GM12872 (cell line): ENCODE measurements at regions not wholly inside any gene's neighbourhood (a gene's known extent, or its start where the extent isn't known, plus 50 kb on each side); places are given as distances from the start of the nearest gene placed in this dataset.

Experiments used
- CTCF ChIP-seq: IDR thresholded peaks from 3 replicates; pipeline ENCODE4 v1.5.1; 2011; ENCODE audit warnings: low read depth, mild to moderate bottlenecking, low read length, moderate library complexity; ENCODE audit not compliant: insufficient read depth

- no peak for TF ChIP-seq CTCF
Observed at GRCh38 chr6:15137086-15137485, 108.8 kb upstream of the JARID2 start.

GRCh38 chr6:15143086-15143485 is 102.8 kb upstream of the JARID2 start:
- TF ChIP-seq CTCF, result no peak

- 0 out of 3 replicates have a peak, but pooled peaks have one; percentile 2 for TF ChIP-seq CTCF
Observed at GRCh38 chr6:15143540-15143939, 102.3 kb upstream of the JARID2 start.

- TF ChIP-seq CTCF, result no peak
Observed at GRCh38 chr6:15145821-15146220, 100.0 kb upstream of the JARID2 start.

- no peak for TF ChIP-seq CTCF
Observed at GRCh38 chr6:15147827-15148226, 98.0 kb upstream of the JARID2 start.

- no peak for TF ChIP-seq CTCF
Observed at GRCh38 chr6:15148356-15148946, 97.4 kb upstream of the JARID2 start.

- no peak for TF ChIP-seq CTCF
Observed at GRCh38 chr6:15150207-15150606, 95.7 kb upstream of the JARID2 start.
